ENCODE measurements at regions not wholly inside any gene's neighbourhood (a gene's known extent, or its start where the extent isn't known, plus 50 kb on each side); places are given as distances from the start of the nearest gene placed in this dataset.

DNA sequence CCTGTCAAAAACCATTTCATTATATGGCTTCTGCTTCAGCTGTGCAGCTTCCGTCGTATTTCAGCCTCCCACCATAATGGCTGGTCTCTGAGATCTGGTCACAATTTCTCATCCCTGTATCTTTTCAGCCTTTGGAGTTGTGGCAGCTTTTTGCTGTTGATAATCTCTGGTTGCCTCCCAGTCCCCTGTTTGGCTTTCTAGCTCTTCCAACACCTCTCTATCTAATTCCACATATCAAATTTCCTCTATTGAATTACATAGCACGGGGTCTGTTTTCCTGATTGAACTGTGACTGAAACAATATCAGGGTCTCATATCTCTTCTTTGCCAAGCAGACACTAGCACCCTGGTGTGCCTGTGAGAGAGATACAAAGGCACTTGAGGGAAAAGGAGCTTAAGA, 222.1 kb upstream of the OBI1 start:
- TF ChIP-seq CTCF (IDR thresholded peaks at IDR 0.05; ENCODE audit: low read depth, low read length, poor library complexity, severe bottlenecking), result no peak
- TF ChIP-seq EZH2phosphoT487 (IDR thresholded peaks at IDR 0.05; ENCODE audit: borderline replicate concordance, low read length), result no peak
